ENCODE measurements at regions not wholly inside any gene's neighbourhood (a gene's known extent, or its start where the extent isn't known, plus 50 kb on each side); places are given as distances from the start of the nearest gene placed in this dataset.

DNA sequence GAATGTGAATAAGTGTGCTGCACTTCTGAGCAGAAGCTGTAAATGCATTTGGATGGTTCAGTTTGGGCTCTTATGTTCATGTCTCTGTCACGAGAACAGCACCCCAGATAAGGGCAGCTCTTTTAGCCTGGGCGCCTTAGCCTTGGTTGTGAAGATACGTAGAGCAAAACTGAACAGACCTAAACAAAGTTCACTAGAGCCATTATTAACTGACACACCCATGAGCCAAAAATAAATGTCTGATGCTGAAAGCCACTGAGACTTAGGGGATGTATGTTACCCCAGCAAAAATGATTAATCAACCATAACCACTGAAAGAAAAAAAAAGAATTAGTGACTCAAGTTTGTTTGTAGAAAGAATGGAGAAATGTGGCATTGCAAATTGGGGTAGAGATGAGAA lies 343.4 kb downstream of the BCAT1 start:
- TF ChIP-seq, protein P1, sequence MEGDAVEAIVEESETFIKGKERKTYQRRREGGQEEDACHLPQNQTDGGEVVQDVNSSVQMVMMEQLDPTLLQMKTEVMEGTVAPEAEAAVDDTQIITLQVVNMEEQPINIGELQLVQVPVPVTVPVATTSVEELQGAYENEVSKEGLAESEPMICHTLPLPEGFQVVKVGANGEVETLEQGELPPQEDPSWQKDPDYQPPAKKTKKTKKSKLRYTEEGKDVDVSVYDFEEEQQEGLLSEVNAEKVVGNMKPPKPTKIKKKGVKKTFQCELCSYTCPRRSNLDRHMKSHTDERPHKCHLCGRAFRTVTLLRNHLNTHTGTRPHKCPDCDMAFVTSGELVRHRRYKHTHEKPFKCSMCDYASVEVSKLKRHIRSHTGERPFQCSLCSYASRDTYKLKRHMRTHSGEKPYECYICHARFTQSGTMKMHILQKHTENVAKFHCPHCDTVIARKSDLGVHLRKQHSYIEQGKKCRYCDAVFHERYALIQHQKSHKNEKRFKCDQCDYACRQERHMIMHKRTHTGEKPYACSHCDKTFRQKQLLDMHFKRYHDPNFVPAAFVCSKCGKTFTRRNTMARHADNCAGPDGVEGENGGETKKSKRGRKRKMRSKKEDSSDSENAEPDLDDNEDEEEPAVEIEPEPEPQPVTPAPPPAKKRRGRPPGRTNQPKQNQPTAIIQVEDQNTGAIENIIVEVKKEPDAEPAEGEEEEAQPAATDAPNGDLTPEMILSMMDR (IDR thresholded peaks at IDR 0.05; ENCODE audit: extremely low read depth in 1 of 2, insufficient read depth in 1 of 2, low read depth in 1 of 2, low read length in 2 of 2), result no peak
- TF ChIP-seq FOS (IDR thresholded peaks at IDR 0.05; ENCODE audit: borderline replicate concordance, insufficient read depth, low read length) (no peak), POLR2A (IDR thresholded peaks at IDR 0.05; ENCODE audit: low read depth, low read length) (no peak), POLR2AphosphoS5 (IDR thresholded peaks at IDR 0.05; ENCODE audit: insufficient read depth, low read depth, low read length) (no peak), MYC (IDR thresholded peaks at IDR 0.05; ENCODE audit: low read depth, low read length) (no peak), EZH2 (IDR thresholded peaks at IDR 0.05; ENCODE audit: borderline replicate concordance, low read depth, low read length, severe bottlenecking) (no peak), JUN (IDR thresholded peaks at IDR 0.05; ENCODE audit: borderline replicate concordance, insufficient read depth, insufficient read length, low read depth) (no peak), GATA2 (IDR thresholded peaks at IDR 0.05; ENCODE audit: insufficient read depth, insufficient read length, low read depth, low read length) (no peak)
- TF ChIP-seq, protein P2, sequence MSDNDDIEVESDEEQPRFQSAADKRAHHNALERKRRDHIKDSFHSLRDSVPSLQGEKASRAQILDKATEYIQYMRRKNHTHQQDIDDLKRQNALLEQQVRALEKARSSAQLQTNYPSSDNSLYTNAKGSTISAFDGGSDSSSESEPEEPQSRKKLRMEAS (IDR thresholded peaks at IDR 0.05; ENCODE audit: insufficient read depth, insufficient read length), result no peak
